ENCODE measurements at regions not wholly inside any gene's neighbourhood (a gene's known extent, or its start where the extent isn't known, plus 50 kb on each side); places are given as distances from the start of the nearest gene placed in this dataset.

DNA sequence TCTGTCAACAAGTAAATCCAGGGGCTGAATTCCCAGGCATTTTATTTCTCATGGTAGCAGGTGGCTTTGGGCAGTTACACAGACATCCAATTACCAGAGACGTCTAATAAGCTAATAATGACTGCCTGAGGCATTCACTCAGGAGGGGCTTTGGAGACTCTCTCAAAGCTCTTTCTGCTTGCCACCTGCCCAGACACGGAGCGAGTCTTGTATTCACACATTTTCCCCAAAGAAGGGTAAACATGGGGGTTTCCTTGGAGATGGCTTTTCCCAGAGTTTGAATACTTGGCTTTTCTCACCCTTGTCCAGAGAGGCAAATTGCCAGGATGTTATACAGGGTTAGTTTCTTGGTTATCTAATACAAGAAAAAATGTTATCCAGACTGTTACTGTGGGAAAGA, 132.6 kb downstream of the DIPK2A start:
- Mint-ChIP-seq H3K4me1 (ENCODE audit: low read depth) (peaks cover 22% of the 10 kb centered on the region), H3K27me3 (no peaks in the 10 kb centered on the region), H3K4me3 (ENCODE audit: low read depth) (no peak overlapping the region), H3K9me3 (ENCODE audit: low read depth) (peaks cover 9% of the 10 kb centered on the region), H3K36me3 (ENCODE audit: insufficient read depth) (no peaks in the 10 kb centered on the region), H3K27ac (peak overlapping the region; percentile 25)
- no peak for DNase-seq (ENCODE audit: low spot score, unreplicated experiment)
- TF ChIP-seq, protein P1, sequence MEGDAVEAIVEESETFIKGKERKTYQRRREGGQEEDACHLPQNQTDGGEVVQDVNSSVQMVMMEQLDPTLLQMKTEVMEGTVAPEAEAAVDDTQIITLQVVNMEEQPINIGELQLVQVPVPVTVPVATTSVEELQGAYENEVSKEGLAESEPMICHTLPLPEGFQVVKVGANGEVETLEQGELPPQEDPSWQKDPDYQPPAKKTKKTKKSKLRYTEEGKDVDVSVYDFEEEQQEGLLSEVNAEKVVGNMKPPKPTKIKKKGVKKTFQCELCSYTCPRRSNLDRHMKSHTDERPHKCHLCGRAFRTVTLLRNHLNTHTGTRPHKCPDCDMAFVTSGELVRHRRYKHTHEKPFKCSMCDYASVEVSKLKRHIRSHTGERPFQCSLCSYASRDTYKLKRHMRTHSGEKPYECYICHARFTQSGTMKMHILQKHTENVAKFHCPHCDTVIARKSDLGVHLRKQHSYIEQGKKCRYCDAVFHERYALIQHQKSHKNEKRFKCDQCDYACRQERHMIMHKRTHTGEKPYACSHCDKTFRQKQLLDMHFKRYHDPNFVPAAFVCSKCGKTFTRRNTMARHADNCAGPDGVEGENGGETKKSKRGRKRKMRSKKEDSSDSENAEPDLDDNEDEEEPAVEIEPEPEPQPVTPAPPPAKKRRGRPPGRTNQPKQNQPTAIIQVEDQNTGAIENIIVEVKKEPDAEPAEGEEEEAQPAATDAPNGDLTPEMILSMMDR (IDR thresholded peaks at IDR 0.05; ENCODE audit: unreplicated experiment), result no peak

- Mint-ChIP-seq H3K27ac (no peak overlapping the region), H3K4me3 (ENCODE audit: low read depth) (no peak overlapping the region), H3K4me1 (ENCODE audit: low read depth) (peaks cover 22% of the 10 kb centered on the region)
These were observed 133.1 kb downstream of the DIPK2A start for GRCh38 chr3:144104679-144105078.

DNA sequence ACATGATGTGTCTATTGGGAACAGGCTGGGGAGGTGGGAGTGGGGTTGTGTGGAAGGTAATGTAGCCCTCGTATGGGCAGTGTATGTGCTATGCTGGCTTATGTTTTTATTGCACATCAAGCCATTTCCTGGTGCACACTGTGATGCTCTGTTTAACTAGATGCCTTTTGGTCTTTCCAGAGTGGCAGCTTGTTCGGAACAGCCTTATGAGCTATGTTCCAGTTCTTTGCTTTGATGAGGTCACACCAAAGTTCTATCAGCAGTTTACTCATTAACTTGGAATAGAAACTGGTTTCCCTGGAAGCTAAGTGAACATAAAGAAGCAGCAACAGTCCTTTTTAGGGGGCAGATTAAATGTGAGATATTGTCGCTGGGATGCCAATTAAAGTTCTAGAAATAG, 133.9 kb downstream of the DIPK2A start:
- peaks cover 22% of the 10 kb centered on the region for H3K4me1 Mint-ChIP-seq (ENCODE audit: low read depth)
- peaks cover 9% of the 10 kb centered on the region for H3K9me3 Mint-ChIP-seq (ENCODE audit: low read depth)
- H3K27me3 Mint-ChIP-seq, result no peaks in the 10 kb centered on the region
- DNase-seq (ENCODE audit: low spot score, unreplicated experiment), result no peak
- H3K27ac Mint-ChIP-seq, result no peak overlapping the region
- H3K4me3 Mint-ChIP-seq (ENCODE audit: low read depth), result no peak overlapping the region
- TF ChIP-seq, protein P1 (IDR thresholded peaks at IDR 0.05; ENCODE audit: unreplicated experiment), result no peak
- no peaks in the 10 kb centered on the region for H3K36me3 Mint-ChIP-seq (ENCODE audit: insufficient read depth)

More at GRCh38 chr3:144104679-144105078, 133.1 kb downstream of the DIPK2A start:
- Mint-ChIP-seq H3K27me3 (no peaks in the 10 kb centered on the region), H3K36me3 (ENCODE audit: insufficient read depth) (no peaks in the 10 kb centered on the region), H3K9me3 (ENCODE audit: low read depth) (peaks cover 9% of the 10 kb centered on the region)
- DNase-seq (ENCODE audit: low spot score, unreplicated experiment), result no peak
- TF ChIP-seq, protein P1 (IDR thresholded peaks at IDR 0.05; ENCODE audit: unreplicated experiment), result no peak

GRCh38 chr3:144106970-144107369, 135.3 kb downstream of the DIPK2A start:
- Mint-ChIP-seq H3K4me3 (ENCODE audit: low read depth) (no peak overlapping the region), H3K27me3 (no peaks in the 10 kb centered on the region), H3K36me3 (ENCODE audit: insufficient read depth) (no peaks in the 10 kb centered on the region), H3K27ac (no peak overlapping the region), H3K9me3 (ENCODE audit: low read depth) (peaks cover 5% of the 10 kb centered on the region), H3K4me1 (ENCODE audit: low read depth) (peaks cover 22% of the 10 kb centered on the region)
- DNase-seq (ENCODE audit: low spot score, unreplicated experiment), result no peak
- TF ChIP-seq, protein P1 (IDR thresholded peaks at IDR 0.05; ENCODE audit: unreplicated experiment), result no peak

DNA sequence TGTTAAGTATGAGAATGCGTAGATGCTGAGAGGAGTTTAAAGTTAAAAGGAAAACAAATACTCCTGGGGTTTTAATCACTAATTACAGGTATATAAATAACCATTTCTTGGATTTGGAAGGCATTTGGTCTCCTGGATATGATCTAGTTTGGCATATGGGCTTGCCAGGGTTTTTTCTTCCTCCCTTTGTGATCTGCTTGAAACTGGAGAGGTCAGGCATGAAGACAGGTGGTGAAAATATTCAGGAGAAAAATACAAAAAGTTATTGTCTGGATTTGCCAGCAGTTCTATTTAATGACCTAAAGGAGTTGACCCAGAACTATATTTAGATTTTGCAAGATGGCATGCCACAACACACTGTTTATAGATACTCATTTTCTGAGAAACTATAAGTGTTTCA, 136.3 kb downstream of the DIPK2A start:
- peaks cover 25% of the 10 kb centered on the region for H3K4me1 Mint-ChIP-seq (ENCODE audit: low read depth)
- TF ChIP-seq, protein P1 (IDR thresholded peaks at IDR 0.05; ENCODE audit: unreplicated experiment), result no peak
- no peaks in the 10 kb centered on the region for H3K27me3 Mint-ChIP-seq
- H3K4me3 Mint-ChIP-seq (ENCODE audit: low read depth), result no peak overlapping the region
- H3K27ac Mint-ChIP-seq, result no peak overlapping the region
- no peaks in the 10 kb centered on the region for H3K36me3 Mint-ChIP-seq (ENCODE audit: insufficient read depth)
- no peak for DNase-seq (ENCODE audit: low spot score, unreplicated experiment)
- peaks cover 8% of the 10 kb centered on the region for H3K9me3 Mint-ChIP-seq (ENCODE audit: low read depth)

Data from progenitor cell of endocrine pancreas (in vitro differentiated cells).